ENCODE measurements at regions not wholly inside any gene's neighbourhood (a gene's known extent, or its start where the extent isn't known, plus 50 kb on each side); places are given as distances from the start of the nearest gene placed in this dataset.

DNA sequence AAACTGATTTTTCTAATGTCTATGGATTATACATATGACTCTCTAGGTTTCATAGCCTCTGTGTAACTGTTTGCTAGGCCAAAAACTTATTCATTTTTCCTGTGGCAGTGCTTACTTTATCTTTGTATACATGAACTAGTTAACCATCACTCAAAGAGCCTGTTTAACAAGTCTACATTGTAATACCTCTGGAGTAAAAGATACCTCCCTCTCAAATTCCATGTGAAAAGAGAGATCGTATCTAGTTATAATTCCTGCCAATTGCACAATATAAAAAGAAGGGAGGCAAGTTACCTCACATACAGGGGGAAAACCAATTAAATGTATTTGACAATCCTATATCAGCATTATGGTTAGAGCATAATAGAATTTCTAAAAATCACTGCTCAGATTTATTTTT lies 271.9 kb upstream of the ST8SIA4 start:
- TF ChIP-seq, protein P1, sequence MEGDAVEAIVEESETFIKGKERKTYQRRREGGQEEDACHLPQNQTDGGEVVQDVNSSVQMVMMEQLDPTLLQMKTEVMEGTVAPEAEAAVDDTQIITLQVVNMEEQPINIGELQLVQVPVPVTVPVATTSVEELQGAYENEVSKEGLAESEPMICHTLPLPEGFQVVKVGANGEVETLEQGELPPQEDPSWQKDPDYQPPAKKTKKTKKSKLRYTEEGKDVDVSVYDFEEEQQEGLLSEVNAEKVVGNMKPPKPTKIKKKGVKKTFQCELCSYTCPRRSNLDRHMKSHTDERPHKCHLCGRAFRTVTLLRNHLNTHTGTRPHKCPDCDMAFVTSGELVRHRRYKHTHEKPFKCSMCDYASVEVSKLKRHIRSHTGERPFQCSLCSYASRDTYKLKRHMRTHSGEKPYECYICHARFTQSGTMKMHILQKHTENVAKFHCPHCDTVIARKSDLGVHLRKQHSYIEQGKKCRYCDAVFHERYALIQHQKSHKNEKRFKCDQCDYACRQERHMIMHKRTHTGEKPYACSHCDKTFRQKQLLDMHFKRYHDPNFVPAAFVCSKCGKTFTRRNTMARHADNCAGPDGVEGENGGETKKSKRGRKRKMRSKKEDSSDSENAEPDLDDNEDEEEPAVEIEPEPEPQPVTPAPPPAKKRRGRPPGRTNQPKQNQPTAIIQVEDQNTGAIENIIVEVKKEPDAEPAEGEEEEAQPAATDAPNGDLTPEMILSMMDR (IDR thresholded peaks at IDR 0.05): no peak
- TF ChIP-seq POLR2A (IDR thresholded peaks at IDR 0.05) (no peak), EP300 (IDR thresholded peaks at IDR 0.05) (no peak), POLR2AphosphoS5 (IDR thresholded peaks at IDR 0.05) (no peak)
